Upper lobe of left lung (tissue), 6 donors: ENCODE measurements at regions not wholly inside any gene's neighbourhood (a gene's known extent, or its start where the extent isn't known, plus 50 kb on each side); places are given as distances from the start of the nearest gene placed in this dataset.
"Not testable (repeated sequence)": the region's sequence is repeated elsewhere in the genome, so short reads cannot be mapped to it uniquely, and the experiment has no call there.

Experiments used
- ATAC-seq, 2 donors: fragments of 200-7000 bp; cut with Tn5 transposase; one replicate each; pipeline ENCODE4 v1.9.1; 2022; ENCODE audit warnings: mild to moderate bottlenecking in 2 of 2, moderate library complexity in 2 of 2; ENCODE audit not compliant: low FRiP score in 2 of 2
- DNase-seq, 2 donors: peaks; one replicate each; pipeline ENCODE4 v3.0.0-alpha.2; 2019 to 2020
- H3K27ac ChIP-seq, 4 donors: fragments of 200-600 bp; sonication (generic); one replicate each; pipeline ENCODE4 v1.5.1; 2016 to 2019
- H3K27me3 ChIP-seq, 4 donors: fragments of 200-600 bp; sonication (generic); one replicate each; pipeline ENCODE4 v1.5.1; 2017 to 2019
- H3K36me3 ChIP-seq, 4 donors: fragments of 200-600 bp; sonication (generic); one replicate each; pipeline ENCODE4 v1.5.1; 2016 to 2019
- H3K4me1 ChIP-seq, 4 donors: fragments of 200-600 bp; sonication (generic); one replicate each; pipeline ENCODE4 v1.5.1; 2018 to 2019
- H3K4me3 ChIP-seq, 4 donors: fragments of 200-600 bp; sonication (generic); one replicate each; pipeline ENCODE4 v1.5.1; 2017 to 2019; ENCODE audit warnings: mild to moderate bottlenecking in 2 of 4, moderate library complexity in 1 of 4
- H3K9me3 ChIP-seq, 4 donors: fragments of 200-600 bp; sonication (generic); one replicate each; pipeline ENCODE4 v1.5.1; 2018 to 2019
- EP300 ChIP-seq, 4 donors: sonication (generic); formaldehyde crosslinking; IDR thresholded peaks; one replicate each; pipeline ENCODE4 v1.5.1; 2017; ENCODE audit warnings: antibody characterized with exemption in 4 of 4, control low read depth in 2 of 4
- POLR2A ChIP-seq, 4 donors: fragments of 450-650 bp; IDR thresholded peaks; one replicate each; pipeline ENCODE4 v1.5.1; 2016 to 2017; ENCODE audit warnings: antibody characterized with exemption in 4 of 4, mild to moderate bottlenecking in 2 of 4
- POLR2AphosphoS5 ChIP-seq, 2 donors: sonication (generic); formaldehyde crosslinking; IDR thresholded peaks; one replicate each; pipeline ENCODE4 v1.5.1; 2017; ENCODE audit warnings: antibody characterized with exemption in 2 of 2
- WGBS, 2 donors: methylation state at CpG; one replicate each; pipeline ENCODE4 v1.1.5; 2017 to 2018; 5-methylcytosine and 5-hydroxymethylcytosine counted together
- TF ChIP-seq, protein P1 (sequence below), 6 experiments: fragments of 450-650 bp in 4 of 6; fragments of 200-600 bp in 2 of 6; sonication (generic) in 2 of 6; IDR thresholded peaks; one replicate each; pipeline ENCODE4 v1.5.1; 2016 to 2019; ENCODE audit warnings: antibody characterized with exemption in 6 of 6
- donor health status: DM: no; HTN: no; CAD: no; lungs with moderate emphysema.
- donor health status: DM: no; HTN: yes; CAD: no; lungs with severe emphysema.

DNA sequence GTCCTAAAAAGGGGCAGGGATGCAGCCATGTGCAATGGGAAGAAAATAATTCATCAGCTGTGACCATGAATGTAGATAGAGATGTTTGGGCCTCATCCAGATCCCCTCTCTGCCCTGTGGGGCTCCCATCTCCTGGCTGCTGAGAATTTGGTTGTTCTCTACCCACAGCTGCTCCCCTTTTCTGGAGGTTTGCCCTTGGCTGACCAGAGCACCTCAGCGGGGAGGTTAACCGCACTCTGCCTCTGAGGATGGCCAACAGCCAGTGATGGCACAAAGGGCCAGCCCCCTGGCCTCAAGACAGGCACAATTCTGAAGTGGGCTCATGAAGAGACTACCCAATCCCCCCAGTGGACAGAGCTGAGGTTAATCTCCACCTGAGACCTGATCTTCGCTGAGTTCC lies 61.5 kb upstream of the SERP2 start:
- ATAC-seq = no peak
- Histone ChIP-seq H3K4me3 (no peak overlapping the region), H3K27me3 (no peaks in the 10 kb centered on the region), H3K9me3 (no peaks in the 10 kb centered on the region), H3K27ac (no peak overlapping the region), H3K36me3 (no peaks in the 10 kb centered on the region), H3K4me1 (peaks cover 0 to 21% (median 12%) of the 10 kb centered on the region in 4 donors)
- TF ChIP-seq EP300 (IDR thresholded peaks at IDR 0.05) = no peak
- TF ChIP-seq POLR2A (IDR thresholded peaks at IDR 0.05) = no peak
- TF ChIP-seq, protein P1, sequence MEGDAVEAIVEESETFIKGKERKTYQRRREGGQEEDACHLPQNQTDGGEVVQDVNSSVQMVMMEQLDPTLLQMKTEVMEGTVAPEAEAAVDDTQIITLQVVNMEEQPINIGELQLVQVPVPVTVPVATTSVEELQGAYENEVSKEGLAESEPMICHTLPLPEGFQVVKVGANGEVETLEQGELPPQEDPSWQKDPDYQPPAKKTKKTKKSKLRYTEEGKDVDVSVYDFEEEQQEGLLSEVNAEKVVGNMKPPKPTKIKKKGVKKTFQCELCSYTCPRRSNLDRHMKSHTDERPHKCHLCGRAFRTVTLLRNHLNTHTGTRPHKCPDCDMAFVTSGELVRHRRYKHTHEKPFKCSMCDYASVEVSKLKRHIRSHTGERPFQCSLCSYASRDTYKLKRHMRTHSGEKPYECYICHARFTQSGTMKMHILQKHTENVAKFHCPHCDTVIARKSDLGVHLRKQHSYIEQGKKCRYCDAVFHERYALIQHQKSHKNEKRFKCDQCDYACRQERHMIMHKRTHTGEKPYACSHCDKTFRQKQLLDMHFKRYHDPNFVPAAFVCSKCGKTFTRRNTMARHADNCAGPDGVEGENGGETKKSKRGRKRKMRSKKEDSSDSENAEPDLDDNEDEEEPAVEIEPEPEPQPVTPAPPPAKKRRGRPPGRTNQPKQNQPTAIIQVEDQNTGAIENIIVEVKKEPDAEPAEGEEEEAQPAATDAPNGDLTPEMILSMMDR (IDR thresholded peaks at IDR 0.05) = no peak
- TF ChIP-seq POLR2AphosphoS5 (IDR thresholded peaks at IDR 0.05) = no peak
- no peak for DNase-seq
- WGBS, 2 donors = 100% methylated on average over 3 of the region's 3 CpGs

DNA sequence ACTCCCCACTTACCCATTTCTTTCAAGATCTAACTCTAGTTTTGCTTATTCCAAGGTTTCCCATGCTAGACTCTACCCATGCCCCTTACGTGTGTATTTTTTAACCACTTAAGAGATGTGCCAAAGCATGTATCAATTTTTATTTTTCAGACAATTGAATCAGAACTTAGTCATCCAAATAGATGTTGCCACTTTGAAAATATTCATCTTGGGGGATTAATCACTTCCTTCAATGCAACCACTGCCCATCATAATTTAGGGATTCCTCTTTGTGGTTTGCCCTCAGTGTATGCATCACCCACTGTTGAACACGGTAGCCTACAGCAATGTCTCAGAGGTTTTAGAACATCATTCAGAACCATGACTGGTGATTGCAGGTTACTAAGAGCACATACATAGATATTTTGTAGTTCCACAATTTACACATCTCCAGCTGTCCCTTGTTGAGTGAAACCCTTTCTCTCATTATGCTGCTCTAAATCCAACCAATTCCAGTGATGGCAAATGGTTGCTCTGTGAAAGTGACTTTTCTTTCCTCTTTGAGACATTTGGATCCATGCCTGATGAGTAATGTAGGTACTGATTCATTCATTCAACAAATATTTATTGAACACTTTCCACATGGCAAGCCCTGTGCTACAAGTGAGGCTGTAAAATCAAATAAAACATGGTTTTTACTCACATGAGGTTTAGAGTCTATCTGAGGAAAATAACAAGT lies 60.6 kb upstream of the SERP2 start:
- ATAC-seq (peak in 1 of 2 donors; percentile 42), DNase-seq (no peak)
- no peak overlapping the region for H3K27ac ChIP-seq
- H3K4me3 ChIP-seq = no peak overlapping the region
- H3K9me3 ChIP-seq = no peaks in the 10 kb centered on the region
- TF ChIP-seq EP300 (IDR thresholded peaks at IDR 0.05) (no peak), POLR2A (IDR thresholded peaks at IDR 0.05) (no peak), POLR2AphosphoS5 (IDR thresholded peaks at IDR 0.05) (no peak)
- TF ChIP-seq, protein P1 (IDR thresholded peaks at IDR 0.05) = no peak
- no peaks in the 10 kb centered on the region for H3K27me3 ChIP-seq
- H3K36me3 ChIP-seq = no peaks in the 10 kb centered on the region
- H3K4me1 ChIP-seq = peaks cover 0 to 18% (median 7%) of the 10 kb centered on the region in 4 donors
- 75 to 78% methylated on average over 2 of the region's 2 CpGs for WGBS, 2 donors

DNA sequence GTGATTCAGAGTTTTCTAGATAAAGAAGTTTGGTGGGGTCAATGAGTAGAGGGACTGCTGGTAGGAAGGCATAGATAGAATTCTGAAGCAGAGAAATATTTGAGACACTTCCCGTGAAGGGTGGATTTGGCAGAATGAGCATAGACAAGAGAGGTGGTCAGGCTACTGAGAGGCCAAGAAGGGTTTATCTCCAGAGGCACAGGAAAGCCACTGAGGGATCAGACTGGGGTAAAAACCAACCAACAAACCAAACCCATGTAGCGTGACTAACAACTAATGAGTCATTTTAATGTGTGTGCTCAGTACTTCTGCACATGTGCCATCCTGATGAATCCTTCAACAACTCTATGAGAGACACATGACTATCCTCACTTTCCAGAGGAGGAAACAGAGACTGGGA lies 60.0 kb upstream of the SERP2 start:
- H3K36me3 ChIP-seq = no peaks in the 10 kb centered on the region
- peaks cover 0 to 18% (median 7%) of the 10 kb centered on the region in 4 donors for H3K4me1 ChIP-seq
- no peak for TF ChIP-seq POLR2A (IDR thresholded peaks at IDR 0.05)
- TF ChIP-seq, protein P1 (IDR thresholded peaks at IDR 0.05) = no peak
- no peak for TF ChIP-seq EP300 (IDR thresholded peaks at IDR 0.05)
- no peak for TF ChIP-seq POLR2AphosphoS5 (IDR thresholded peaks at IDR 0.05)
- H3K4me3 ChIP-seq = no peak overlapping the region
- no peak overlapping the region for H3K27ac ChIP-seq
- DNase-seq (no peak), ATAC-seq (no peak)
- H3K27me3 ChIP-seq = no peaks in the 10 kb centered on the region
- H3K9me3 ChIP-seq = no peaks in the 10 kb centered on the region
- 71 to 75% methylated on average over 2 of the region's 2 CpGs for WGBS, 2 donors

DNA sequence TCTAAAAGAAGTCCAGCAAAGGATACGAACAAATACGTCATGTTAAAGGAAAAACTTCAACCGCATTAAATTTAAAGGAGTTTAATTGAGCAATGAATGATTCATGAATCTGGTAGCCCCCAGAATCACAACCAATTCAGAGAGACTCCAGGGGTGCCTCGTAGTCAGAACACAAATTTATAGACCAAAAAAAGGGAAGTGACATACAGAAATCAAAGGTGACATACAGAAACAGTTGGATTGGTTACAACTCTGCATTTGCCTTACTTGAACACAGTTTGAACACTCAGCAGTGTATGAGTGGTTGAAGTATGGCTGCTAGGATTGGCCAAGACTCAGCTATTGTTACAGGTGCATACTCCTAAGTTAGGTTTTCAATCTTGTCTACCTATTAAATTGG lies 59.5 kb upstream of the SERP2 start:
- H3K4me1 ChIP-seq = peaks cover 0 to 18% (median 7%) of the 10 kb centered on the region in 4 donors
- H3K4me3 ChIP-seq, DNase-seq, H3K27ac ChIP-seq, H3K27me3 ChIP-seq, H3K36me3 ChIP-seq, ATAC-seq, H3K9me3 ChIP-seq: not testable (repeated sequence)
- 90 to 92% methylated on average over 4 of the region's 4 CpGs for WGBS, 2 donors

DNA sequence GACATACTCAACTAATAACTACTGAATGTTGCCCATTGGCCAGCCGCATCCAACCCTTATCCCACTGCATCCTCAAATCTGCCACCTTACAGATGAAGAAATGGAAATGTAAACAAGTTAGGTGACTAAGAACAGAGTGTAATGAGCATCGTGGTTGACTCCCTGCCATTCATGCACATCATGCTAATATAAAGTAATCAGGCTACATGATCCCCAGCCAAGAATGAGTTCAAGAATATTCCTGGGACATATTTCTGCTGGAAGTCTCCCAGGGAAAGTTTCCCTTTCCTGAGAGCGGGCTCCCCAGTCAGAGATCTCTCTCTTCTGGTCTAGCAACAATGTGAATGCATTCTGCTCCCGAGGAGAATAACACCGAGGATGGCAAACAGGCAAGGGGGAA lies 55.9 kb upstream of the SERP2 start:
- DNase-seq (no peak), ATAC-seq (peak in 1 of 2 donors; percentile 48)
- H3K27me3 ChIP-seq = no peaks in the 10 kb centered on the region
- no peaks in the 10 kb centered on the region for H3K36me3 ChIP-seq
- no peak overlapping the region for H3K27ac ChIP-seq
- no peak overlapping the region for H3K4me3 ChIP-seq
- peaks cover 0 to 12% (median 4%) of the 10 kb centered on the region in 4 donors for H3K4me1 ChIP-seq
- TF ChIP-seq POLR2AphosphoS5 (IDR thresholded peaks at IDR 0.05) = no peak
- WGBS, 2 donors = 53 to 66% methylated on average over 5 of the region's 5 CpGs
- H3K9me3 ChIP-seq = no peaks in the 10 kb centered on the region

DNA sequence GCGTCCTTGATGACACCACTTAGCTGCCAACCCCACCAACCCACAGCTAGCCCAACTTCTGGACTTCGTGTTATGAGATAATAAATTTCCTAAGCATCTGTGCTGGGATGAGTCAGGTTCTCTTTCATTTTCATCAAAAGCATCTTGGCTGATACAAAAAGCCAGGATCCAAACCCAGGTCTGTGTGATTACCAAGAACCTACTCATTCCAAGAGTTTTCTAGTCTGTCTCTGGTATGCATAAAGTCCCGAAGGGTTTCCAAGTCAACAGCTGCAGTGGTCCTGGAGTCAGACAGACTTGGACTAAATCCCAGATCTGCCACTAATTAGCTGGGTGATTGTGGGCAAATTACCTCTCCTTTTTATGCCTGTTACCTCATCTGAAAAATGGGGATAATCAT lies 55.5 kb upstream of the SERP2 start:
- no peaks in the 10 kb centered on the region for H3K27me3 ChIP-seq
- no peak overlapping the region for H3K4me3 ChIP-seq
- H3K27ac ChIP-seq = no peak overlapping the region
- TF ChIP-seq POLR2AphosphoS5 (IDR thresholded peaks at IDR 0.05) (no peak), POLR2A (IDR thresholded peaks at IDR 0.05) (no peak), EP300 (IDR thresholded peaks at IDR 0.05) (no peak)
- TF ChIP-seq, protein P1 (IDR thresholded peaks at IDR 0.05) = no peak
- peaks cover 0 to 8% (median 1%) of the 10 kb centered on the region in 4 donors for H3K4me1 ChIP-seq
- H3K9me3 ChIP-seq = no peaks in the 10 kb centered on the region
- ATAC-seq = peak in 1 of 2 donors; percentile 56
- H3K36me3 ChIP-seq = no peaks in the 10 kb centered on the region
- WGBS, 2 donors = 68 to 70% methylated on average over 3 of the region's 3 CpGs
- DNase-seq = no peak
